ENCODE measurements at regions not wholly inside any gene's neighbourhood (a gene's known extent, or its start where the extent isn't known, plus 50 kb on each side); places are given as distances from the start of the nearest gene placed in this dataset.

GRCh38 chr5:169445191-169445590, 138.4 kb upstream of the SPDL1 start:
- FAIRE-seq = no peak
- no peak for TF ChIP-seq CTCF (IDR thresholded peaks at IDR 0.05; ENCODE audit: borderline replicate concordance, extremely low read depth, insufficient read depth)
- Histone ChIP-seq H3K27me3 (ENCODE audit: control insufficient read depth, insufficient read depth, low read length) (no peaks in the 10 kb centered on the region), H3K4me1 (ENCODE audit: control insufficient read depth in 2 of 3, insufficient read depth in 2 of 3, low read depth in 1 of 3, low read length in 3 of 3) (no peaks in the 10 kb centered on the region), H3K27ac (ENCODE audit: low read depth in 2 of 2, low read length in 2 of 2) (no peak overlapping the region), H3K36me3 (ENCODE audit: control insufficient read depth in 2 of 3, insufficient read depth in 3 of 3, low read length in 3 of 3) (no peaks in the 10 kb centered on the region), H3K9ac (ENCODE audit: low read length in 3 of 3) (no peak overlapping the region), H3K9me3 (ENCODE audit: control insufficient read depth in 2 of 3, insufficient read depth in 1 of 3, low read length in 3 of 3) (no peaks in the 10 kb centered on the region), H3K4me3 (ENCODE audit: low read length in 3 of 3) (no peak overlapping the region)
- intact Hi-C loops (cut with DNase I) = no loop called here
- DNase-seq = no peak

GRCh38 chr5:169442913-169443784, 140.4 kb upstream of the SPDL1 start:
- intact Hi-C loops (cut with DNase I) = no loop called here
- Histone ChIP-seq H3K4me1 (ENCODE audit: control insufficient read depth in 2 of 3, insufficient read depth in 2 of 3, low read depth in 1 of 3, low read length in 3 of 3) (no peaks in the 10 kb centered on the region), H3K27ac (ENCODE audit: low read depth in 2 of 2, low read length in 2 of 2) (no peak overlapping the region), H3K36me3 (ENCODE audit: control insufficient read depth in 2 of 3, insufficient read depth in 3 of 3, low read length in 3 of 3) (no peaks in the 10 kb centered on the region), H3K9me3 (ENCODE audit: control insufficient read depth in 2 of 3, insufficient read depth in 1 of 3, low read length in 3 of 3) (no peaks in the 10 kb centered on the region), H3K27me3 (ENCODE audit: control insufficient read depth, insufficient read depth, low read length) (no peaks in the 10 kb centered on the region), H3K9ac (ENCODE audit: low read length in 3 of 3) (no peak overlapping the region), H3K4me3 (ENCODE audit: low read length in 3 of 3) (no peak overlapping the region)
- DNase-seq (no peak), FAIRE-seq (no peak)
- no peak for TF ChIP-seq CTCF (IDR thresholded peaks at IDR 0.05; ENCODE audit: borderline replicate concordance, extremely low read depth, insufficient read depth)

- DNase-seq (no peak), FAIRE-seq (no peak)
- Histone ChIP-seq H3K36me3 (ENCODE audit: control insufficient read depth in 2 of 3, insufficient read depth in 3 of 3, low read length in 3 of 3) (no peaks in the 10 kb centered on the region), H3K9me3 (ENCODE audit: control insufficient read depth in 2 of 3, insufficient read depth in 1 of 3, low read length in 3 of 3) (no peaks in the 10 kb centered on the region), H3K27me3 (ENCODE audit: control insufficient read depth, insufficient read depth, low read length) (no peaks in the 10 kb centered on the region), H3K9ac (ENCODE audit: low read length in 3 of 3) (no peak overlapping the region), H3K4me1 (ENCODE audit: control insufficient read depth in 2 of 3, insufficient read depth in 2 of 3, low read depth in 1 of 3, low read length in 3 of 3) (no peaks in the 10 kb centered on the region), H3K4me3 (ENCODE audit: low read length in 3 of 3) (no peak overlapping the region), H3K27ac (ENCODE audit: low read depth in 2 of 2, low read length in 2 of 2) (no peak overlapping the region)
- no peak for TF ChIP-seq CTCF (IDR thresholded peaks at IDR 0.05; ENCODE audit: borderline replicate concordance, extremely low read depth, insufficient read depth)
- intact Hi-C loops (cut with DNase I) = no loop called here
Measured at GRCh38 chr5:169442403-169442874, 141.1 kb upstream of the SPDL1 start.
